Neural crest cell (in vitro differentiated cells): ENCODE measurements at regions not wholly inside any gene's neighbourhood (a gene's known extent, or its start where the extent isn't known, plus 50 kb on each side); places are given as distances from the start of the nearest gene placed in this dataset.

Experiments
- DNase-seq: peaks from one replicate; pipeline ENCODE4 v3.0.0; 2021; ENCODE audit warnings: low read depth, mixed read lengths, low spot score
- H3K27ac Mint-ChIP-seq: one replicate; pipeline ENCODE4 v1.8.0; 2021; ENCODE audit warnings: mild to moderate bottlenecking, mixed read lengths; ENCODE audit not compliant: unreplicated experiment
- H3K27me3 Mint-ChIP-seq: 2 replicates; pipeline ENCODE4 v1.8.0; 2021; ENCODE audit warnings: low read depth, mild to moderate bottlenecking, mixed read lengths
- H3K36me3 Mint-ChIP-seq: 2 replicates; pipeline ENCODE4 v1.8.0; 2021; ENCODE audit warnings: low read depth, mild to moderate bottlenecking, mixed read lengths
- H3K4me1 Mint-ChIP-seq: 2 replicates; pipeline ENCODE4 v1.8.0; 2021; ENCODE audit warnings: mixed read lengths
- H3K4me3 Mint-ChIP-seq: one replicate; pipeline ENCODE4 v1.8.0; 2021; ENCODE audit warnings: mild to moderate bottlenecking, mixed read lengths
- H3K9me3 Mint-ChIP-seq: 2 replicates; pipeline ENCODE4 v1.8.0; 2021; ENCODE audit warnings: mixed read lengths
- CTCF ChIP-seq: fragments of 200-600 bp; sonication (generic); conservative IDR thresholded peaks from 2 replicates; pipeline ENCODE4 v1.5.0; 2021; ENCODE audit warnings: antibody characterized with exemption, mild to moderate bottlenecking

GRCh38 chr5:87944553-87945285, 323.9 kb downstream of the TMEM161B start:
- H3K4me3 Mint-ChIP-seq = peak overlapping the region; percentile 52
- H3K27ac Mint-ChIP-seq = peak overlapping the region; percentile 62
- no peaks in the 10 kb centered on the region for H3K9me3 Mint-ChIP-seq
- H3K4me1 Mint-ChIP-seq = peaks cover 49% of the 10 kb centered on the region
- DNase-seq = peak; percentile 54
- no peak for TF ChIP-seq CTCF
- no peaks in the 10 kb centered on the region for H3K36me3 Mint-ChIP-seq
- peaks cover 8% of the 10 kb centered on the region for H3K27me3 Mint-ChIP-seq

GRCh38 chr5:87940775-87941174, 327.9 kb downstream of the TMEM161B start:
- H3K36me3 Mint-ChIP-seq = no peaks in the 10 kb centered on the region
- peaks cover 5% of the 10 kb centered on the region for H3K27me3 Mint-ChIP-seq

GRCh38 chr5:87936667-87937066, 332.0 kb downstream of the TMEM161B start:
- Mint-ChIP-seq H3K27me3 (peaks cover 5% of the 10 kb centered on the region), H3K4me3 (no peak overlapping the region), H3K36me3 (peaks cover 2% of the 10 kb centered on the region), H3K9me3 (peaks cover 6% of the 10 kb centered on the region), H3K4me1 (peaks cover 7% of the 10 kb centered on the region), H3K27ac (no peak overlapping the region)
- no peak for DNase-seq
- no peak for TF ChIP-seq CTCF

More at GRCh38 chr5:87940775-87941174, 327.9 kb downstream of the TMEM161B start:
- TF ChIP-seq CTCF = no peak
- Mint-ChIP-seq H3K4me3 (no peak overlapping the region), H3K9me3 (no peaks in the 10 kb centered on the region), H3K4me1 (peaks cover 30% of the 10 kb centered on the region), H3K27ac (no peak overlapping the region)
- no peak for DNase-seq

- no peak overlapping the region for H3K27ac Mint-ChIP-seq
- H3K4me1 Mint-ChIP-seq = no peaks in the 10 kb centered on the region
- no peaks in the 10 kb centered on the region for H3K27me3 Mint-ChIP-seq
- DNase-seq = no peak
- peaks cover 35% of the 10 kb centered on the region for H3K9me3 Mint-ChIP-seq
- H3K4me3 Mint-ChIP-seq = no peak overlapping the region
- H3K36me3 Mint-ChIP-seq = peaks cover 18% of the 10 kb centered on the region
- TF ChIP-seq CTCF = no peak
These were observed 344.2 kb downstream of the TMEM161B start for GRCh38 chr5:87924436-87924835.

DNA sequence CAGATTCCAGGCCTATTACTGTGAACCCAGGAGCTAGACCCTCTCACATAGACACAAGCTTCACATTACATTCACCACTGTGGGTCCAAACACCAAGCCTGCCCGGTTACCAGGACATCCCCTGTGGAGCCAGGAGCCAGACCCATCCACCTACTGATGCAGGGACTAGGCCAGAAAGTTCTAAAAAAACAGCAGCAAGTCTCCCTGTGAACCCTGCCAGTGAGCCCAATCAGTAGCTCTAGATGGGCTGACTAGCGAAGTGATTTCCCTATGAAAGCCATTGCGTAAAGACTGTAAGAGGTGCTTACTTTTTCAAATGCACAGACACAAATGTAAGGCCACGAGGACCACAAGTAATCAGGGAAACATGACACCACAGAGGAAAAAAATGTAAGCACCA, 352.3 kb downstream of the TMEM161B start:
- Mint-ChIP-seq H3K27ac (no peak overlapping the region), H3K27me3 (no peaks in the 10 kb centered on the region), H3K9me3 (peaks cover 31% of the 10 kb centered on the region), H3K36me3 (peaks cover 28% of the 10 kb centered on the region), H3K4me1 (peaks cover 5% of the 10 kb centered on the region), H3K4me3 (no peak overlapping the region)
- TF ChIP-seq CTCF = no peak
- no peak for DNase-seq
